ENCODE measurements at regions not wholly inside any gene's neighbourhood (a gene's known extent, or its start where the extent isn't known, plus 50 kb on each side); places are given as distances from the start of the nearest gene placed in this dataset.
"Not testable (repeated sequence)": the region's sequence is repeated elsewhere in the genome, so short reads cannot be mapped to it uniquely, and the experiment has no call there.

DNA sequence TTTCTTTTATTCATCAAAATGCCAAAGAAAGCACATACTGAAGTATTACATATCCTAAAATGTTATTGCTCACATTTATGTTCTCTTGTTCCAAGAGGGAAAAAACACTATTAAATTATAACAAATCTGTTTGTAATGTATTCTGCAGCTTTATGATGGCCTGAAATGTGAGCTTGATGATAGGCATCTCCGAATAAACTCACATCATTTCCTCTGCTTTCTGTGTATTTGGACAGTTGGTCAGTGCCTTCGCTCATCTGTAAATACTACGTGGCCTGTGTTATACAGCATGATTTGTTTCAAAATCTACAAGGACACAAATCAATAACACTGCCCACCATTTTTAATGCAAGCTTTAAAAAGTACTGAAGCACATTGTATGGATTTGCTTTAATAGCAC is 672.8 kb upstream of the SYT4 start:
- H3K9me3 Mint-ChIP-seq = peaks cover 4% of the 10 kb centered on the region
- H3K27me3 Mint-ChIP-seq = no peaks in the 10 kb centered on the region
- H3K36me3 Mint-ChIP-seq = no peaks in the 10 kb centered on the region
- DNase-seq = no peak
- no peaks in the 10 kb centered on the region for H3K4me1 Mint-ChIP-seq
- H3K27ac Mint-ChIP-seq = no peak overlapping the region
- H3K4me3 Mint-ChIP-seq = no peak overlapping the region

DNA sequence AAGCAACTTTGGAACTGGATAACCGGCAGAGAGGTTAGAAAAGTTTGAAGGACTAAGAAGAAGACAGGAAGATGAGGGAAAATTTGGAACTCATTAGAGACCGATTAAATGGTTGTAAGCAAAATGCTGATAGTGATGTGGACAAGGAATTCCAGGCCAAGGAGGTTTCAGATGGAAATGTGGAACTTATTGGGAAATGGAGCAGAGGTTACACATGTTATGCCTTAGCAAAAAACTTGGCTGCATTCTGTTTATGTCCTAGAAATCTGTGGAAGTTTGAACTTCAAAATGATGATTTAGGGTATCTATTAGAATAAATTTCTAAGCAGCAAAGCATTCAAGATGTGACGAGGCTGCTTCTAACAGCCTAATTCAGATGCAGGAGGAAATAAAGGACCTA is 675.1 kb upstream of the SYT4 start:
- Mint-ChIP-seq H3K4me3 (no peak overlapping the region), H3K9me3 (peaks cover 4% of the 10 kb centered on the region), H3K36me3 (no peaks in the 10 kb centered on the region), H3K27ac (no peak overlapping the region), H3K27me3 (no peaks in the 10 kb centered on the region), H3K4me1 (no peaks in the 10 kb centered on the region)
- no peak for DNase-seq

DNA sequence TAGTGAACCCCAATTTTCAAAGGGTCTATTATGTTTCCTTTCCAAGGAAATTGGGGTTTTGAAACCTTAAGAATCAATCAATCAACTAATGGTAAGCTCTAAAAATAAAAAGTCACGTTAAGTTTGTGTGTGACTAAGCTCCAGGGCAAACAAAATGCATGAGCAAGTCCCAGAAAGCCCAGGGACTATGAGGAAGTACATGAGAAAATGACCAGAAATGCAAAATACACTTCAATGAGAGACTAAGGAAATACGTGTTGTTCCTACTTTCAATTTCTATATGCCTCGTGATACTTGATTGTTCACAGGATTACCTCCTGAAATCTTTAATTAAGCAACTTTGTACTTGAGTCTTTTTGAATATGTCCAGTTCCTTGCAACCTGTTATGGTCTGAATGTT is 684.4 kb upstream of the SYT4 start:
- Mint-ChIP-seq H3K36me3 (no peaks in the 10 kb centered on the region), H3K27ac (no peak overlapping the region), H3K9me3 (no peaks in the 10 kb centered on the region), H3K4me1 (no peaks in the 10 kb centered on the region), H3K4me3 (no peak overlapping the region), H3K27me3 (no peaks in the 10 kb centered on the region)
- DNase-seq = no peak

DNA sequence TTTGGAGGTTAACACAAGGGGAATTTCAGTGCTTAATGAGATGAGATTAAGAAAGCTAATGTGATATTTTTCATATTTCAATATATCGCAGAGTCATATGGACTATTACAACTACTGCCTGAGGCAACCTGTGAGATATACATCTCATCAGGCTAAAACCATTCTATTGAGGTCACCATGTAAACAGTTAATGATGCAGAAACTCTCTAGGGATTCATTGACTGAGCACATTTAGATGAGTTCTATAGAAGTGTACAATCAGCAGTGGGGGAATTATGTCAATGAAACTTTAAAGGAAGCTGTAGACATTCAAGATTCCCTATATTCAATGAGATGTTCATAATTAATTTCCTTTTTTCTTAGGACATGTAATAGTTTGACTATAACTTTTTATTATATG is 687.4 kb upstream of the SYT4 start:
- Mint-ChIP-seq H3K4me1 (no peaks in the 10 kb centered on the region), H3K36me3 (no peaks in the 10 kb centered on the region), H3K27ac (no peak overlapping the region), H3K9me3 (no peaks in the 10 kb centered on the region), H3K4me3 (no peak overlapping the region), H3K27me3 (no peaks in the 10 kb centered on the region)
- no peak for DNase-seq

DNA sequence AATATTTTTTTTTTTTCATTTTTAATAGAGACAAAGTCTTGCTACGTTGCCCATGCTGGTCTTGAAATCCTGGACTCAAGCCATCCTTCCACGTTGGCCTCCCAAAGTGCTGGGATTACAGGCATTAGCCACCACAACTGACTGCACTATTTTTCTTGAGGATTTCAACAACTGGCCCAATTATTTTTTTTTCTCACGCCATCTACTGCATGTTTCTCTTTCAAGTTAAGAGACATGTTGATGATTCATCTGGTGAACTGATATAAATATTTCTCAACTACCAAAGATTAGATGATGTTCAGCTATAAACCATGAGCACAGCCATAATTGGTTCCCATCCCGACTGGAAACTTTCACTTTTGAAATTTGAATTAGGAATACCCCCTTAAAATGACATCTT is 688.4 kb upstream of the SYT4 start:
- H3K4me1 Mint-ChIP-seq = no peaks in the 10 kb centered on the region
- no peak overlapping the region for H3K27ac Mint-ChIP-seq
- DNase-seq = no peak
- no peaks in the 10 kb centered on the region for H3K9me3 Mint-ChIP-seq
- H3K4me3 Mint-ChIP-seq = no peak overlapping the region
- H3K27me3 Mint-ChIP-seq = no peaks in the 10 kb centered on the region
- H3K36me3 Mint-ChIP-seq = no peaks in the 10 kb centered on the region

DNA sequence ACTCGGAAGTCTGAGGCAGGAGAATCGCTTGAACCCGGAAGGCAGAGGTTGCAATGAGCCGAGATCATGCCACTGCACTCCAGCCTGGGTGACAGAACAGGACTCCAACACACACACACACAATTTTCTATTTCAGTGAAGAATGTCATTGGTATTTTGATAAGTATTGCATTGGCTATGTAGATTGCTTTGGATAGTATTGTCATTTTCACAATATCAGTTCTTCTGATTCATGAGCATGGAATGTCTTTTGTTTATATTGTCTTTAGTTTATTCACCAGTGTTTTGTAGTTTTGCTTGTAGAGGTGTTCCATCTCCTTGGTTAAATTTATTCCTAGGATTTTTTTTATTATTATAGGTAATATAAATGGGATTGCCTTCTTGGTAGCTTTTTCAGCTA is 693.4 kb upstream of the SYT4 start:
- no peaks in the 10 kb centered on the region for H3K9me3 Mint-ChIP-seq
- no peaks in the 10 kb centered on the region for H3K4me1 Mint-ChIP-seq
- H3K4me3 Mint-ChIP-seq = no peak overlapping the region
- H3K27me3 Mint-ChIP-seq = no peaks in the 10 kb centered on the region
- no peak overlapping the region for H3K27ac Mint-ChIP-seq
- H3K36me3 Mint-ChIP-seq = no peaks in the 10 kb centered on the region
- DNase-seq = no peak

DNA sequence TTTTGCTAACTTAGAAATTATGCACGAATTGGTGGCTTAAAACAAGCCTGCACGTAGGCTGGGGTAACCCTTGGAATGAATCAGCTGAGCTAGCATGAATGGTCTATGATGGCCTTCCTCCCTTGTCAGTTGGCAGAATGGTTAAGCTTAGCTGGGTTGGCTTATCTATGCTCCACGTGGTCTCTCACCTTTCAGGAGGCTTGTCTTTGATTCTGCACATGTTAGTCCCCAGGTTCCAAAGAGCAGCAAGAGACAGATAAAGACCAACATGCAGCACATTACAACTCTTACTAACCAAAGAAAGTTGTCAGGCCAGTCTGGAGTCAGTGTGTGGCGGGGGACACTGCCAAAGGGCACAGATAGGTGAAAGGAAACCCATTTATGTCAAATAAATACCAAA is 700.9 kb upstream of the SYT4 start:
- H3K4me1 Mint-ChIP-seq = no peaks in the 10 kb centered on the region
- H3K27me3 Mint-ChIP-seq = no peaks in the 10 kb centered on the region
- no peak for DNase-seq
- no peaks in the 10 kb centered on the region for H3K9me3 Mint-ChIP-seq
- no peak overlapping the region for H3K4me3 Mint-ChIP-seq
- no peak overlapping the region for H3K27ac Mint-ChIP-seq
- no peaks in the 10 kb centered on the region for H3K36me3 Mint-ChIP-seq

DNA sequence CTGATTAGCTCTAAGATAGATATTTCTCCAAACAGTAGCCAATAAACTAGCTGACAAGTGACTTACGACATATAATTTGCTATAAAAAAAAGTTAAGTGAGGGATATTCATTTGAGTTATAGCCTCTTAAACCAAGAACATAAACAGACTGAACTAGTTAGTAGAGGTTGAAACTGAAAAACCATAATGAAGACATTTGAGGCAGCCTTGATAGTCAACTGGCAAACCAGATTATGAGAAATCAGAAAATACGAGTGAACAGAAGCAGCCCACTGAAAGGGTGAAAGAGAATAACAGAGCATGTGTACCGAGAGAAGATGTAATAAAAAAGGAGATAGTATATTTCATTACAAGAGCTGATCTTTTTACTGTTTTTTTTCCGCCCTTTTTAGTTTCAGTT is 698.1 kb upstream of the SETBP1 start:
- DNase-seq = no peak
- Mint-ChIP-seq H3K4me3 (no peak overlapping the region), H3K36me3 (no peaks in the 10 kb centered on the region), H3K27me3 (no peaks in the 10 kb centered on the region), H3K9me3 (peaks cover 16% of the 10 kb centered on the region), H3K4me1 (no peaks in the 10 kb centered on the region), H3K27ac (no peak overlapping the region)

DNA sequence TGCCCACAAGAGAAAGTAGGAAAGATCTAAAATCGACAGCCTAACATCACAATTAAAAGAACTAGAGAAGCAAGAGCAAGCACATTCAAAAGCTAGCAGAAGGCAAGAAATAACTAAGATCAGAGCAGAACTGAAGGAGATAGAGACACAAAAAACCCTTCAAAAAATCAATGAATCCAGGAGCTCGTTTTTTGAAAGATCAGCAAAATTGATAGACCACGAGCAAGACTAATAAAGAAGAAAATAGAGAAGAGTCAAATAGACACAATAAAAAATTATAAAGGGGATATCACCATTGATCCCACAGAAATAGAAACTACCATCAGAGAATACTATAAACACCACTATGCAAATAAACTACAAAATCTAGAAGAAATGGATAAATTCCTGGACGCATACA is 693.6 kb upstream of the SETBP1 start:
- H3K27ac Mint-ChIP-seq, H3K4me1 Mint-ChIP-seq, H3K4me3 Mint-ChIP-seq, DNase-seq, H3K27me3 Mint-ChIP-seq, H3K36me3 Mint-ChIP-seq: not testable (repeated sequence)
- H3K9me3 Mint-ChIP-seq = peaks cover 17% of the 10 kb centered on the region

DNA sequence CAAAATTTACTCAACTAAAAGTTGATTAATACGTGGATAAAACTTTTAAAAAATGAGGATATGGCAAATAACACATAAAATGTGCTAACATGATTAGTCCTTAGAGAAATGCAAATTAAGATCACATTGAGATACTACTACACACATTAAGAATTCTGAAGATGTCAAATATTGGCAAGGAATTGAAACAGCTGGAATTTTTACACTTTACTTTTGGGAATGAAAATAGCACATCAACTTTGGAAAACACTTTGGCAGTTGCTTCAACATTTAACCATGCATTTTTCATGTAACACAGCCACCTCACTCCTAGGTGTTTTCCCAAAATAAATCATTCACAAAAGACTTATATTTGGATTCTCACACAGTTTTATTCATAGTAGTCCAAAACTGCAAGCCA is 687.9 kb upstream of the SETBP1 start:
- Mint-ChIP-seq H3K4me1 (no peaks in the 10 kb centered on the region), H3K9me3 (peaks cover 1% of the 10 kb centered on the region), H3K27ac (no peak overlapping the region), H3K4me3 (no peak overlapping the region), H3K27me3 (no peaks in the 10 kb centered on the region), H3K36me3 (no peaks in the 10 kb centered on the region)
- no peak for DNase-seq

DNA sequence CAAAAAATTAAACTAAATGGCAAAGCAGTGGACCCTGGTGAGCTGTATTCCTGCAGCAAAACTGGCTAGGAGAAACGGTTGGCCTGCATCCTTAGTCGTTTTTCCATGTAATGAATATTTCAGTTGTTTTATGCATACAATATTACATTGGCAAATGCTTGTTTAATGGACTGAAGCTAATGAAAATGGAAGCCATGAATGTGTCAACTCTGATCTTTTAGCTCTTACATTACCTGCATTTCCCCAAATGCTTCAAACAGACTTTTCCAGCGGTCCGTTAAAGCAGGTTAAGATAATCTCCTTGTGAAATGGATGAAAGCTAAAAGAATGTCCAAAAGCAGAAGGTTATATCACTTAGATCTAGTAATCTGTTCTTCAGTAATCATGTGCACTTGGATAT is 686.3 kb upstream of the SETBP1 start:
- H3K27ac Mint-ChIP-seq = no peak overlapping the region
- no peaks in the 10 kb centered on the region for H3K27me3 Mint-ChIP-seq
- DNase-seq = no peak

DNA sequence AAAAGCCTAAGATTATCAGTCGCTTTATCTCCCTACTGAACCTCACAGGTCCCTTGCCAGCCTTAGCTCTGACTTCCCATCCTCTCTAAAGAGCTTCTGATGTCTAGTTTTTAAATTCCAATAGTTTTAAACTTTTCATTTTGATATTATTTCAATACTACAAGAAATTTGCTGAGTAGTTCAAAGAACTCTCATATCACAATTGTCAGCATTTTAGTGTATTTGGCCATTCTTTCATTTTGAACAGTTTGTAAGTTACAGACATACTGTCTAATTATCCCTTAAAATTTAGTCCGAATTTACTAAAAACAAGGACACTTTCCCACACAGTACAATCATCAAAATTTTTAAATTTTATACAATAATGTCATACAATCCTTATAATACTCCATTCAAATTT is 666.8 kb upstream of the SETBP1 start:
- no peak overlapping the region for H3K4me3 Mint-ChIP-seq
- H3K4me1 Mint-ChIP-seq = no peaks in the 10 kb centered on the region
- no peak for DNase-seq

More for the DNA sequence above, 686.3 kb upstream of the SETBP1 start:
- H3K9me3 Mint-ChIP-seq = peaks cover 1% of the 10 kb centered on the region
- H3K4me1 Mint-ChIP-seq = no peaks in the 10 kb centered on the region
- H3K36me3 Mint-ChIP-seq = no peaks in the 10 kb centered on the region
- no peak overlapping the region for H3K4me3 Mint-ChIP-seq

DNA sequence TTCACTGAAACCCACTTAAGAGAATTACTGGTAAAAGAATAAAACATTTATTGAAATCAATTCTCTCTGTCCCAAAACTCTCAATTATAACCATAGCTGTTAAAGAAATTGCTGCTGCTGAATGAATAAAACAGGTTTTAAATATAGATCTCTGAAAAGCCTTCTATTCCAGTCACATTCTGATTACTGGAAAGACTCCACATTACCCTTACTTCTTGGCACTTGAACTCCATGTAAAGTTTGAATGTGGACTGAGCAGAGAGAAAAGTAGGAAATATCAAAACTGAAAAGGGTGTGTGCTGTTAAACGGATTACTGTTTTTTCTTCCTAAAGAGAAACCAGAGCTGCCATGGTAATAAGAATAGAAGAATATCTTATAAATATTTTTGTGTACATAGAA is 655.3 kb upstream of the SETBP1 start:
- Mint-ChIP-seq H3K27me3 (no peaks in the 10 kb centered on the region), H3K4me1 (no peaks in the 10 kb centered on the region), H3K9me3 (no peaks in the 10 kb centered on the region), H3K27ac (no peak overlapping the region), H3K36me3 (no peaks in the 10 kb centered on the region), H3K4me3 (no peak overlapping the region)
- no peak for DNase-seq

More for the DNA sequence above, 666.8 kb upstream of the SETBP1 start:
- Mint-ChIP-seq H3K27me3 (no peaks in the 10 kb centered on the region), H3K9me3 (no peaks in the 10 kb centered on the region), H3K27ac (no peak overlapping the region), H3K36me3 (no peaks in the 10 kb centered on the region)

DNA sequence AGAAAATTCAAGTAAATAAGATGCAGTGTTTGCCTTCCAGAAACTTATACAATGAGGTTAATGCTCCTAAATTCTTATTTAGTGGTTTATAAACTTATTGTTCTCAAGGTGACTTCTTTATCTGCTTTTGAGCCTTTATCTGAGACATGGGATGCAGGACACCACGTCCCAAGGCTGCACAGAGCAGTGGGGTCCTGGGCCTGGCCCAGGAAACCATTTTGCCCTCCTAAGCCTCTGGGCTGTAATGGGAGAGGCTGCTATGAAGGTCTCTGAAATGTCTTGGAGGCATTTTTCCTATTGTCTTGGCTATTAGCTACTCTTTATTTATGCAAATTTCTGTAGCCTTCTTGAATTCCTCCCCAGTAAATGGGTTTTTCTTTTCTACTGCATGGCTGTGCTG is 652.6 kb upstream of the SETBP1 start:
- Mint-ChIP-seq H3K27me3 (no peaks in the 10 kb centered on the region), H3K9me3 (peaks cover 2% of the 10 kb centered on the region), H3K36me3 (no peaks in the 10 kb centered on the region), H3K4me1 (no peaks in the 10 kb centered on the region), H3K27ac (no peak overlapping the region), H3K4me3 (no peak overlapping the region)
- no peak for DNase-seq

DNA sequence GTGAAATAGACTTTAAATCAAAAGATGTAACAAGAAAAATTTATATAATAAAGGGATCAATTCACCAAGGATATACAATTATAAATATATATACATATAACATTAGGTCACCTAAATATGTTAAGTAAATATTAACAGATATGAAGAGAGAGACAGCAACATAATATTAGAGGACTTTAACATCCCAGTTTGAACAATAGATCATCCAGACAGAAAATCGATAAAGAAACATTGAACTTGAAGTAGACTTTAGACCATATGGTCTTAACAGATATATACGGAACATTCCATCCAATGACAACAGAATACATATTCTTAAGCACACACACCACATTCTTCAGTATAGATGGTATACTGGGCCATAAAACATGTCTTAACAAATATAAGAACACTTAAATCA is 649.6 kb upstream of the SETBP1 start:
- Mint-ChIP-seq H3K9me3 (peaks cover 2% of the 10 kb centered on the region), H3K4me3 (no peak overlapping the region), H3K27ac (no peak overlapping the region), H3K4me1 (no peaks in the 10 kb centered on the region), H3K27me3 (no peaks in the 10 kb centered on the region), H3K36me3 (no peaks in the 10 kb centered on the region)
- no peak for DNase-seq

DNA sequence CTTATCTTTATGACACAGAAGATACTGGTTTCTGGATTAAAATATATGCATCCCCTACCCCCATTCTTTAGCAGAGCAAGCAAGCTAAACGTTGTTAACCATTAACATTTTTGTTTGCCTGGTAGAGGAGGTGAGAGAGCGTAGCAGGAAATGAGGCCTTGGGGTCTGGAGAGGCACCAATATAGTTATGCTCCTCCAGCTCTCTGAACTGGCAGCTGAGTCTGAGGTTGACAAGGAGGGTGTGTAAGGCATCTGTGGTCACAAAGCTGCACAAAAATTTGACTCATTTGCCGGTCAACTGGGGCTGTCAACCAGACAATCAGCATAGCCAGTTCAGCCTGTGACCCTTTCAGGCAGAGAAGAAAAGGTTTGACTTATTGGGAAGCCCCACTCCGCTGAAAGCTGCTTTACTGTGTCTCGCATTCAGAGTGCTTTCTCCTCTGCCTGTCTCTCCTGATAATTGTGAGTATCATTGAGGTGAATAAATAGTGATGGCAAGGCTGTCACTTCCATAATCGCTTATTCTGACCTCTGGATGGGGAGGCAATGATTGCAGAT is 647.5 kb upstream of the SETBP1 start:
- Mint-ChIP-seq H3K36me3 (no peaks in the 10 kb centered on the region), H3K27ac (no peak overlapping the region), H3K4me3 (no peak overlapping the region), H3K27me3 (no peaks in the 10 kb centered on the region), H3K4me1 (no peaks in the 10 kb centered on the region), H3K9me3 (peaks cover 2% of the 10 kb centered on the region)
- DNase-seq = no peak

DNA sequence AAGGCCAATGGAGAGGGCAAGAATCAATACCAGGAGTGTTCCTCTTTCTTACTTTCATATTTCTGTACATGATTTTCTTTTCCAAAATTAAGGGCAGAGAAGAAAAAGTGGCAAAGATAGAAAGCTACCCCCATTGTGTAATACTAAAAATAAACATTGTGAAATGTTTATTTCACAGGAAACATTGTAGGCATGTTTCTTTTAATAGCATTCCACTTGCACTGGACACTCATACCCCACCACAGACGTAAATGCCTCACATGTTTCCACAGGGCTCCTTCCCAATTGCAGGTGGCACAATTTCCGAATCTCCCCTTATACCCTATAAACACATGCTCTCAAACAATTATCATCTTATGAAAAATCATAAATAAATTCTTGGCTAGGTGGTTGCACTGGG is 645.1 kb upstream of the SETBP1 start:
- H3K4me1 Mint-ChIP-seq = no peaks in the 10 kb centered on the region
- no peak overlapping the region for H3K4me3 Mint-ChIP-seq
- H3K27ac Mint-ChIP-seq = no peak overlapping the region
- H3K27me3 Mint-ChIP-seq = no peaks in the 10 kb centered on the region
- no peaks in the 10 kb centered on the region for H3K36me3 Mint-ChIP-seq
- peaks cover 2% of the 10 kb centered on the region for H3K9me3 Mint-ChIP-seq
- no peak for DNase-seq
